Stimulated activated CD4-positive, alpha-beta T cell treated with anti-CD3 and anti-CD28 coated beads, Interleukin-15, amount 100 ng/mL, for 24 hours (primary cell): ENCODE measurements at regions not wholly inside any gene's neighbourhood (a gene's known extent, or its start where the extent isn't known, plus 50 kb on each side); places are given as distances from the start of the nearest gene placed in this dataset.

Experiments
- DNase-seq: peaks from one replicate; pipeline ENCODE4 v3.0.0-alpha.2; 2020

- DNase-seq = no peak
These were observed 103.7 kb upstream of the TARS1 start for GRCh38 chr5:33336891-33337636.

- DNase-seq = no peak
These were observed 103.2 kb upstream of the TARS1 start for GRCh38 chr5:33337637-33337992.

GRCh38 chr5:33338336-33339110 is 102.2 kb upstream of the TARS1 start:
- DNase-seq = no peak

DNA sequence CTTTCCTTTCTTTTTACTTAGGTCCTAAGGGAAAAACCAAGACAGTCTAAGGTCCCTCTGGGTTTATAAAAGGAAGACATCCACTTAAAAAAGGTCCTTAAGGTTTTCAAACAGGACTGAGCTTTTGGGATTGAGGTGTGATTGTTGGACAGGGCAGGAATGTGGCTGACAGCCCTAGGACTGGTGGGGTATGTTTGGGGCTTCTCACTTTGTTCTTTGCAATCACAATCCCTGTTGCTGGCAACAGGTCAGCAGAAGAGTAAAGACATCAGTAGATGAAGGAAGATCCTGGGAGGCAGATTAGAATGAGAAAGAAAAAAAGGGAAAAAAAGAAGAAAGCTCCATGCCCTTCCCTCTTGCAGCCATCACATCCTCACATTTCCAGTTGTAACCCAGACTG is 101.4 kb upstream of the TARS1 start:
- DNase-seq = no peak

GRCh38 chr5:33340195-33340594 is 100.6 kb upstream of the TARS1 start:
- DNase-seq = no peak

DNA sequence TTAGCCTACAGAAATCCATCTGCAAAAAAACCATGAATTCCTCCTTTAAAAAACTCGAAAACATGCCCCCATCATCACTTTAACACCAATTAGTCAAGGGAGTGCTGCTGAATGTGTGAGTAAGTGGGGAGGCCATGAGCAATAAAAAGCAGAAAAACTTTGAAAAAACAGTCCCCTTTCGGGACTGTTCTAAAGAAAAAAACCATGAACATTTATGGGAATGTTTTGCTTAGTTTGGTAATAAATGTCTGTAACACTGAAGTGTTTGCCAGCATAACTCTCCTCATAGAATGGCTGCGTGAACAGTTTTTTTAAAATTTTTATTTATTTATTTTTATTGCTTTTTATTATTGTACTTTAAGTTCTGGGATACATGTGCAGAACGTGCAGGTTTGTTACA is 99.4 kb upstream of the TARS1 start:
- DNase-seq = no peak

- DNase-seq = no peak
These were observed 97.0 kb upstream of the TARS1 start for GRCh38 chr5:33343676-33344327.

GRCh38 chr5:33346534-33346933 is 94.2 kb upstream of the TARS1 start:
- no peak for DNase-seq

- DNase-seq = no peak
These were observed 79.0 kb upstream of the TARS1 start for GRCh38 chr5:33361781-33362180.

GRCh38 chr5:33362915-33363314 is 77.8 kb upstream of the TARS1 start:
- DNase-seq = no peak

DNA sequence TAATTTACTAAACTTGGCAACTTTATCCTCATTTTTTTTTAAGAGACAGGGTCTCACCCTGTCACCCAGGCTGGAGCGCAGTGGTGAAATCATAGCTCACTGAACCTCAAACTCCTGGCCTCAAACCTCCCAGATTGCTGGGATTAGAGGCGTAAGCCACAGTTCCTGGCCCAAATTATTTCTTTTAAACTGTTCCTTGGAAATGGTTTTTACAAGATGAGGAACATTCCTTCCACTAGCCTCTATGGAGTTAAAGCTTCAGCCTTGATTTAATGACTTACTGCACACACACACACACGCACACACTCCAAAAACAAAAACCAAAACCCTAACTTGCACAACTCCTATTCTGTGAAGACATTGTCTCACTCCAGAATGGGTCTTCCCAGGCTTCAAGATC is 77.2 kb upstream of the TARS1 start:
- no peak for DNase-seq

DNA sequence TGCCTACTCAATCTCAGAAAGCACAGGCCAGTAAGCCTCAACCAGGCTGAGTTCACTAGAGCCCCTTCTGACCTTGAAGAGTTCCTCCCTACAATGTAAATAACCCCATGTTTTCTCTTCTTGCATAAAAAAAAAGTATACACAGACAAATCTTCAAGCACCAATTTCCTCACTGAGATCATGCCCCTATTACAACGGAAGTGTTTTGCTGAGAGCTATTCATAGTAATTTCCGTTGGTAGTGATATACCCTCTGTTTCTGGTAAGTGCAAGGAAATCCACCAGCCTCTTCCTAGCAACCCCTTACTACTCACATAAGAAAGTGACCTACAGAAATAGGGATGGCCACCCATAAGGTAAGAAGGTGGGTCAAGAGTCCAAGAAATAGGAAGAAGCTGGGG is 76.4 kb upstream of the TARS1 start:
- DNase-seq = no peak

DNA sequence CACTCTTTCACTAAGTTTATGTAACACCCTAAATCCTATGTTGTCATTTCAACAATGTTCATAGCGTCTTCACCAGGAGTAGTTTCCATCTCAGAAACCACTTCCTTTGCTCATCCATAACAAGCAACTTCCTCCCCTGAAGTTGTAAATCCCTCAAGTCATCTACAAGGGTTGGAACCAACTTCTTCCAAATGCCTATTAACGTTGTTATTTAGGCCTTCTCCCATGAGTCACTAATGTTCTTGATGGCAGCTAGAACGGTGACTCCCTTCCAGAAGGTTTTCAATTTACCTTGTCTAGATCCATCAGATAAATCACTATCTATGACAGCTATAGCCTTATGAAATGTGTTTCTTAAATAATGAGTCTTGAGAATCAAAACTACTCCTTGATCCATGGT is 73.3 kb upstream of the TARS1 start:
- DNase-seq = no peak

- no peak for DNase-seq
These were observed 71.0 kb upstream of the TARS1 start for GRCh38 chr5:33369485-33370465.

DNA sequence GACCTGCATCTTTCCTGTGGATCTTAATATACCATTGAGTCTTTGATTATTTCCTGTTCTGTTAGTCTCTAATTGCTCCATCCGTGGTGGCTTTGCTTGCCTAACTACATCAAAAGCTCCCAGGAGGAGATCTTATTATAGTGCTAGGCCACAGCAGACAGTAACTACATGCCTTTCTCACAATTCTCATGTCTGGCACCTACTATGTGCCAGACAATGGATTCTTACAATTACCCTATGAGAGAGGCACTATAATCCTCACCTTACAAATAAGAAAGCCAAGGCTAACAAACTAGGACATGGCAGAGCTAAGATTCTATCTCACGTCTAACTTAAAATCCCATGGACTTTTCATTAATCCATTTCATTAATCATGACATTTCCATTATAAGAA is 70.3 kb upstream of the TARS1 start:
- DNase-seq = no peak

GRCh38 chr5:33371660-33372059 is 69.1 kb upstream of the TARS1 start:
- DNase-seq = no peak

GRCh38 chr5:33372721-33373472 is 67.9 kb upstream of the TARS1 start:
- no peak for DNase-seq

- DNase-seq = no peak
These were observed 64.9 kb upstream of the TARS1 start for GRCh38 chr5:33375900-33376299.

DNA sequence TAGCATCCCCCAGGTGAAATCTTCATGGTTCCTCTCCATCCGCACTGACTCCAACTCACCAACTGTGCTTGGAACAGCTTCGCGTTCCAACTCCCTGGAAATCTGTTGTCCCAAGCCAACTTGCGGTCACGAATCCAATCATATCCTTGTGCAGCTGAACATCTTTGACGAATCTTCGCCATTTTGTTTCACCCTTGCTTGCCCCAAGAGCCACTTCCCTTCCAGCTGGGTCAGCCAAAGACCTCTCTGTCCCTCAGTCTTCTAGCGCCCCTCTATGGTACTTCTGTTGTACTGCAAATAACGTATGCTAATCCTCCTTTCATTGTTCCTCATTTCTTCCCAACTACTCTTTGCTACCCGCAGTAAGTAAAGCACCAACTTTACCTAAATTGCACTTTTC is 61.0 kb upstream of the TARS1 start:
- no peak for DNase-seq

DNA sequence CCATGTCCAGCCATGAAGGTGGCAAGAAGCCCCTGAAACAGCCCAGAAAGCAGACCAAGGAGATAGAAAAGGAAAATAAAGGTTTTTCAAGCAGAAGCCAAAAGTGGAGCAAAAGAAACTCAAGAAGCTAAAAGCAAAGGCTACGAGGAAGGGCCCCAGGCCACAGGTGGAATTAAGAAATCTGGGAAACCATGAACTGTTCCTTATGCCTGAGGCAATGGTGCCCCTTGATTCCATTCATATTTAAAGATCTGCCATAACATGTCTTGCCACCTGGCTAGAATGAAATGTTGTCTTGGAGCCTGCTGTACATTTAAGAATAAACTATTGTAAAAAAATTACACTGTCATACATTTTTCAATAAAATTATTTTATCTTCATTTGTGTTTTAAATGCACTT is 59.5 kb upstream of the TARS1 start:
- no peak for DNase-seq
